Gastrocnemius medialis (tissue), 4 donors: ENCODE measurements at regions not wholly inside any gene's neighbourhood (a gene's known extent, or its start where the extent isn't known, plus 50 kb on each side); places are given as distances from the start of the nearest gene placed in this dataset.

Experiments used
- CTCF ChIP-seq, 5 experiments: fragments of 450-650 bp in 3 of 5; fragments of 200-600 bp in 2 of 5; sonication (generic) in 2 of 5; IDR thresholded peaks in 4 of 5; conservative IDR thresholded peaks in 1 of 5; 1 replicate in 4 of 5; 2 replicates in 1 of 5; pipeline ENCODE4 v1.5.1; 2016 to 2019; ENCODE audit warnings: antibody characterized with exemption in 5 of 5, mild to moderate bottlenecking in 3 of 5, moderate library complexity in 3 of 5
- POLR2A ChIP-seq, 2 donors: fragments of 450-650 bp; IDR thresholded peaks; one replicate each; pipeline ENCODE4 v1.6.1; 2017; ENCODE audit warnings: antibody characterized with exemption in 2 of 2, mild to moderate bottlenecking in 2 of 2, moderate library complexity in 2 of 2

- TF ChIP-seq CTCF (IDR thresholded peaks at IDR 0.05 in 4 of 5, conservative IDR thresholded peaks at IDR 0.05 in 1 of 5) (no peak), POLR2A (IDR thresholded peaks at IDR 0.05) (no peak)
Observed at GRCh38 chr11:131179836-131180235, 190.6 kb upstream of the NTM start.
